ENCODE measurements at regions not wholly inside any gene's neighbourhood (a gene's known extent, or its start where the extent isn't known, plus 50 kb on each side); places are given as distances from the start of the nearest gene placed in this dataset.

DNA sequence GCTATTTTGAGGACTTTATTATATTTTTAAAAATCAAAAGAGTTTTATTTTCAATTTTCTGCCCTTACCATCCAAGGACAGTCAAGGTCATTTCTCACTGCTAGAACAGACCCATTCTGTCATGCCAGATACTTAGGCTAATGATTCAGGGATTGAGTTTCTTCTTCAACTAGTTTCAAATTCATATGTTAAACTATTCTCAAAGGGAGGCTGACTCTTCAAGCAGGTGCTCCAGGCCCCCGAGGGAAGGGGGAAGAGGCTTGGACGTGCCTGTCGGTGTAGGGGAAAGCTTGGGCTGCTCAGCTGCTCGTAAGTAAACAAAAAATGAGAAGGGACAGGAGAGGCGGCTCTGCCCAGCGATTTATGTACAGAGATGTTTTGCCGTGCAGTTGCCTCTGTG, 69.4 kb upstream of the MYLIP start:
- POLR2A ChIA-PET, result interaction anchor here (1.4 kb wide), 1 partner anchor 69 kb away, joined by 5 read pairs; the partner anchor contains the start of gene MYLIP
- no peaks in the 10 kb centered on the region for H3K36me3 ChIP-seq (ENCODE audit: control insufficient read depth in 2 of 2, insufficient read depth in 1 of 2, low read length in 2 of 2)
- H3K27ac ChIP-seq (ENCODE audit: extremely low read depth, low read depth, low read length), result no peak overlapping the region
- H3K4me1 ChIP-seq (ENCODE audit: control insufficient read depth, insufficient read depth, low read length), result peaks cover 5% of the 10 kb centered on the region
- TF ChIP-seq ZXDB (tag by site-specific recombination; IDR thresholded peaks at IDR 0.05) (no peak), BCL11A (tag by site-specific recombination; IDR thresholded peaks at IDR 0.05; ENCODE audit: low read depth) (no peak), ZNF660 (tag by site-specific recombination; IDR thresholded peaks at IDR 0.05) (no peak)
- H3K9me3 ChIP-seq (ENCODE audit: control insufficient read depth, insufficient read depth, low read depth, low read length), result no peaks in the 10 kb centered on the region
- CTCF ChIA-PET, result no interaction called here
- H3K4me3 ChIP-seq (ENCODE audit: low read depth, low read length), result no peak overlapping the region

DNA sequence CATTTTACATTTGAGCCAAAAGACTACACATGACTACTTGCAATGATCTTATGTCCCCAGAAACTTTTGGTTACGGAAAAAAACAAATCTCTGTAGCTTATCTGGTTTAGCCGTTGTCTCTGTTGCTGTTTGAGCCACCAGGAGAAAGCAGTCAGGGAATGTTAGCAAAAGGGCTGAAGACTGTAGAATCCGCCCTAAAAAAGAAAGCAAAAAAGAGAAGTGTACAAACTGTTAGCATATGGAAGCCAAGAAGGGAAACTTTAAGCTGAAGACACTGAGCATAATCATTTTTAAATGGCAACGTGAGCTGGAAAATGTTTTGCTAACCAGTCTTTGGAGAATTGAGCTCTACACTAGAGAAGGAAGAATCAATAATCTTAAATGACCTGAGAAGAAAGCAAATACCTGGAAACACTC, 69.9 kb upstream of the MYLIP start:
- no peaks in the 10 kb centered on the region for H3K9me3 ChIP-seq (ENCODE audit: control insufficient read depth, insufficient read depth, low read depth, low read length)
- CTCF ChIA-PET, result no interaction called here
- H3K36me3 ChIP-seq (ENCODE audit: control insufficient read depth in 2 of 2, insufficient read depth in 1 of 2, low read length in 2 of 2), result no peaks in the 10 kb centered on the region
- H3K27ac ChIP-seq (ENCODE audit: extremely low read depth, low read depth, low read length), result no peak overlapping the region
- H3K4me1 ChIP-seq (ENCODE audit: control insufficient read depth, insufficient read depth, low read length), result peaks cover 5% of the 10 kb centered on the region
- TF ChIP-seq ZSCAN23 (tag by site-specific recombination; IDR thresholded peaks at IDR 0.05) (no peak), ZNF184 (tag by site-specific recombination; IDR thresholded peaks at IDR 0.05) (no peak)
- H3K4me3 ChIP-seq (ENCODE audit: low read depth, low read length), result no peak overlapping the region
- POLR2A ChIA-PET, result interaction anchor here (1.4 kb wide), 1 partner anchor 70 kb away, joined by 5 read pairs; the partner anchor contains the start of gene MYLIP

DNA sequence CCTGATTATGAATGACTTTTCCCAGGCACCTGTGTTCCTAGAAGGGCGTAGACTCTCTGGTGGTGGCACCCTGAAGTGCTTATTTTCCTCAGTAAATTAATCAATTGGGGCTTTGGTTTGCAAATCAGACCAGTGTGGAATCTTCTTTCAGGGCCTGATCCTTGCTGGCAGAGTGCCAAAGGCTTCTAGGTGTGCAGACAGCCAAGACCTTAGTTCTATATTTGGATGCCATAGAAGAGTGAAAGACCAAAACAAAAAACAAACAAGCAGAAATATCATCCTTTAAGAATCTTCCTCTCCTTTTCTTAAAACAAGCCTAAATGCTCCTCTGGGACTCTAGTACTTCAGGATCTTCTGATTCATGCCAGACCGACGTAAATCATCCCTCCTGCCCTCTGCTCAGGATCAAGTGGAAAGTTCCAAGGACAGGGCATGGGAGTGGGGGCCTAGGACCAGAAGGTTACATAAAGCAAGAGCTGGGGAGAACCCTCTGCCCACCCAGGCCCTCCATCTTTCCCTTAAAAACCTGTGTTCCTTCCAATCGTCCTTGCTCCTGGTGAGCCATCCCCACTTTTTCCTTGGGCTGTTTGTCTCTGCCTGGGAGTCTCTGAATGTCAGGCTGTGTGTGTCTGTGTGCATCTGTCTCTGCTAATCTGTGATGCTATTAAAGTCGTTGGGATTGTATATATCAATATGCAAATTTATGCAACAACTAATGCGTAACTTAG, 70.5 kb upstream of the MYLIP start:
- peaks cover 5% of the 10 kb centered on the region for H3K4me1 ChIP-seq (ENCODE audit: control insufficient read depth, insufficient read depth, low read length)

DNA sequence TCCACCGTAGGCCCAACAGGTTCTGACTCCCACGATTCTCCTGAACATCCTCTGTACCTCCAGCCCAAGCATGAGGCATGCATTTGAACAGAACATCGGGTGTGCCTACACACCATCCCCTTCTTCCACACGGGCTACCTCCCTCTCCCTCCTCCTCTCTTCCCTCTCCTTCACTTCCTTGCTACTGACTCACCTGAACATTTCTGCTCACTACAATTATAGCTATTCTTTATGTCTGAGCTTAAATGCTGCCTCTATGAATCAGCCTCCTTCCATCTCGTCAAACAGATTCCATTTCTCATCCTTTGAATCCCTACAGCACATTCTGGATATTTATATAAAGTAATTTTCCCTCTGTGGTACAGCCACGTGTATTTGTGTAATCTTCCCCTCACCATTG, 71.4 kb upstream of the MYLIP start:
- CTCF ChIA-PET, result interaction anchor here (0.6 to 1.0 kb wide), 2 partner anchors 55 to 157 kb away, joined by 3 read pairs; no protein-coding TSS in a partner anchor
- POLR2A ChIA-PET, result interaction anchor here (0.5 kb wide), 1 partner anchor 17 kb away, joined by 3 read pairs; no protein-coding TSS in a partner anchor

More for the DNA sequence above, 70.5 kb upstream of the MYLIP start:
- no peaks in the 10 kb centered on the region for H3K9me3 ChIP-seq (ENCODE audit: control insufficient read depth, insufficient read depth, low read depth, low read length)
- CTCF ChIA-PET, result no interaction called here
- no peaks in the 10 kb centered on the region for H3K36me3 ChIP-seq (ENCODE audit: control insufficient read depth in 2 of 2, insufficient read depth in 1 of 2, low read length in 2 of 2)
- no peak overlapping the region for H3K4me3 ChIP-seq (ENCODE audit: low read depth, low read length)
- POLR2A ChIA-PET, result interaction anchor here (1.4 kb wide), 1 partner anchor 70 kb away, joined by 5 read pairs; the partner anchor contains the start of gene MYLIP
- H3K27ac ChIP-seq (ENCODE audit: extremely low read depth, low read depth, low read length), result no peak overlapping the region
- TF ChIP-seq, protein P1, sequence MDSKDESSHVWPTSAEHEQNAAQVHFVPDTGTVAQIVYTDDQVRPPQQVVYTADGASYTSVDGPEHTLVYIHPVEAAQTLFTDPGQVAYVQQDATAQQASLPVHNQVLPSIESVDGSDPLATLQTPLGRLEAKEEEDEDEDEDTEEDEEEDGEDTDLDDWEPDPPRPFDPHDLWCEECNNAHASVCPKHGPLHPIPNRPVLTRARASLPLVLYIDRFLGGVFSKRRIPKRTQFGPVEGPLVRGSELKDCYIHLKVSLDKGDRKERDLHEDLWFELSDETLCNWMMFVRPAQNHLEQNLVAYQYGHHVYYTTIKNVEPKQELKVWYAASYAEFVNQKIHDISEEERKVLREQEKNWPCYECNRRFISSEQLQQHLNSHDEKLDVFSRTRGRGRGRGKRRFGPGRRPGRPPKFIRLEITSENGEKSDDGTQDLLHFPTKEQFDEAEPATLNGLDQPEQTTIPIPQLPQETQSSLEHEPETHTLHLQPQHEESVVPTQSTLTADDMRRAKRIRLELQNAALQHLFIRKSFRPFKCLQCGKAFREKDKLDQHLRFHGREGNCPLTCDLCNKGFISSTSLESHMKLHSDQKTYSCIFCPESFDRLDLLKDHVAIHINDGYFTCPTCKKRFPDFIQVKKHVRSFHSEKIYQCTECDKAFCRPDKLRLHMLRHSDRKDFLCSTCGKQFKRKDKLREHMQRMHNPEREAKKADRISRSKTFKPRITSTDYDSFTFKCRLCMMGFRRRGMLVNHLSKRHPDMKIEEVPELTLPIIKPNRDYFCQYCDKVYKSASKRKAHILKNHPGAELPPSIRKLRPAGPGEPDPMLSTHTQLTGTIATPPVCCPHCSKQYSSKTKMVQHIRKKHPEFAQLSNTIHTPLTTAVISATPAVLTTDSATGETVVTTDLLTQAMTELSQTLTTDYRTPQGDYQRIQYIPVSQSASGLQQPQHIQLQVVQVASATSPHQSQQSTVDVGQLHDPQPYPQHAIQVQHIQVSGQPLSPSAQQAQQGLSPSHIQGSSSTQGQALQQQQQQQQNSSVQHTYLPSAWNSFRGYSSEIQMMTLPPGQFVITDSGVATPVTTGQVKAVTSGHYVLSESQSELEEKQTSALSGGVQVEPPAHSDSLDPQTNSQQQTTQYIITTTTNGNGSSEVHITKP (tag by site-specific recombination; IDR thresholded peaks at IDR 0.05), result peak; percentile 53
- TF ChIP-seq ZNF184 (tag by site-specific recombination; IDR thresholded peaks at IDR 0.05) (0 out of 2 replicates have a peak, but pooled peaks have one; percentile 36), ZNF2 (tag by site-specific recombination; IDR thresholded peaks at IDR 0.05) (no peak)

More for the DNA sequence above, 71.4 kb upstream of the MYLIP start:
- Histone ChIP-seq H3K36me3 (ENCODE audit: control insufficient read depth in 2 of 2, insufficient read depth in 1 of 2, low read length in 2 of 2) (no peaks in the 10 kb centered on the region), H3K4me3 (ENCODE audit: low read depth, low read length) (no peak overlapping the region), H3K9me3 (ENCODE audit: control insufficient read depth, insufficient read depth, low read depth, low read length) (no peaks in the 10 kb centered on the region), H3K27ac (ENCODE audit: extremely low read depth, low read depth, low read length) (no peak overlapping the region), H3K4me1 (ENCODE audit: control insufficient read depth, insufficient read depth, low read length) (peaks cover 5% of the 10 kb centered on the region)
- TF ChIP-seq MYNN (tag by site-specific recombination; IDR thresholded peaks at IDR 0.05; ENCODE audit: borderline replicate concordance) (no peak), ZNF114 (tag by site-specific recombination; IDR thresholded peaks at IDR 0.05) (no peak), SCRT2 (tag by site-specific recombination; IDR thresholded peaks at IDR 0.05) (no peak), ZNF140 (tag by site-specific recombination; IDR thresholded peaks at IDR 0.05) (no peak), ZNF701 (tag by site-specific recombination; IDR thresholded peaks at IDR 0.05) (no peak), ZNF24 (tag by site-specific recombination; IDR thresholded peaks at IDR 0.05) (no peak), GLI2 (tag by site-specific recombination; IDR thresholded peaks at IDR 0.05; ENCODE audit: borderline replicate concordance, low read depth) (no peak)
- TF ChIP-seq, protein P2, sequence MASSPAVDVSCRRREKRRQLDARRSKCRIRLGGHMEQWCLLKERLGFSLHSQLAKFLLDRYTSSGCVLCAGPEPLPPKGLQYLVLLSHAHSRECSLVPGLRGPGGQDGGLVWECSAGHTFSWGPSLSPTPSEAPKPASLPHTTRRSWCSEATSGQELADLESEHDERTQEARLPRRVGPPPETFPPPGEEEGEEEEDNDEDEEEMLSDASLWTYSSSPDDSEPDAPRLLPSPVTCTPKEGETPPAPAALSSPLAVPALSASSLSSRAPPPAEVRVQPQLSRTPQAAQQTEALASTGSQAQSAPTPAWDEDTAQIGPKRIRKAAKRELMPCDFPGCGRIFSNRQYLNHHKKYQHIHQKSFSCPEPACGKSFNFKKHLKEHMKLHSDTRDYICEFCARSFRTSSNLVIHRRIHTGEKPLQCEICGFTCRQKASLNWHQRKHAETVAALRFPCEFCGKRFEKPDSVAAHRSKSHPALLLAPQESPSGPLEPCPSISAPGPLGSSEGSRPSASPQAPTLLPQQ (tag by site-specific recombination; IDR thresholded peaks at IDR 0.05), result no peak
